ENCODE measurements at regions not wholly inside any gene's neighbourhood (a gene's known extent, or its start where the extent isn't known, plus 50 kb on each side); places are given as distances from the start of the nearest gene placed in this dataset.

DNA sequence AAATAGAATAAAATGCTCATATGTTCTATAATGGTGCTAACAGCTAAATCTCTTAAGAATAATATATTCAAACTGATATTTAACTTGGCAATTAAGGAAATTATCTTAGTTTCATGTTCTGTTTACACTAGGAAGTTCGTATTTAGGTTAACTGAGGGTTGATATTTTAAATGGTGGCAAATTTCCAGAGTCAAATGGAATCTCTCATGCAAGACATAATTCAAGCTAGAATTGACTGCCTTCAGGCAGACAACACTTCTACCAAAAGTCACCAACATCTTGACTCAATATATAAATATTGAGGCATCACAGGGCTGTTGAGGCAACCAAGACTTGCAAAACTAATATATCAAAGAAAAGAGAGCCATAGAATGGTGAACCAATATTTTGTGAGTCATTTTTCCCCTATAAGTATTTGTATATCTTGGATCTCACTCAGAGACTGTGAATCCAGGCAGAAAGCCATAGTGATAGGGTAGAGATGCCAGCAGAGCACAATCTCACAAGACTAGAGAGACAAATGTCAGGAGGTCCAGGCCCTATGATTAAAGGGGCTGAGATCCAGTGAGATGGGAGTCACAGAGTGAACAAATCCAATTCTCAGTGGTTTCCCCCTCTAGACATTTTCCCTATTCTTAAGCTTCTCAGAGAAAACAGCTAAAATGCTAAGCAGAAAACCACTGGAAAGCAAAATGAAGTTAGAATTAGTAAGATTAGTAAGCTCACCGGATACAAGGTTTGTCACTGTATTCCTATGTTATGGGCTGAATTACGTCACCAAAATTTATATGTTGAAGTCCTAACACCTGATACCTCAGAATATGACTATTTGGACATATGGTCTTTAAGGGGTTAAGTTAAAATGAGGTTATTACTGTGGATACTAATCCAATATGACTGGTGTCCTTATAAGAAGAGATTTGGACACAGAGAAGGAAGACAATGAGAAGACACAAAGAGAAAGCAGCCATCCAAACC is 358.2 kb upstream of the UBE2E3 start:
- no peak overlapping the region for H3K4me3 ChIP-seq (ENCODE audit: low read depth in 2 of 2, low read length in 1 of 2)
- no peaks in the 10 kb centered on the region; a peak in 1 of 4 replicates for H3K4me1 ChIP-seq (ENCODE audit: control insufficient read depth in 1 of 2, insufficient read depth in 2 of 2, low read depth in 1 of 2, low read length in 1 of 2)
- no peak for DNase-seq
- TF ChIP-seq TEAD4 (IDR thresholded peaks at IDR 0.05; ENCODE audit: borderline replicate concordance, insufficient read depth): no peak
- no peak for TF ChIP-seq RFX5 (IDR thresholded peaks at IDR 0.05; ENCODE audit: low read length)
- TF ChIP-seq, protein P1, sequence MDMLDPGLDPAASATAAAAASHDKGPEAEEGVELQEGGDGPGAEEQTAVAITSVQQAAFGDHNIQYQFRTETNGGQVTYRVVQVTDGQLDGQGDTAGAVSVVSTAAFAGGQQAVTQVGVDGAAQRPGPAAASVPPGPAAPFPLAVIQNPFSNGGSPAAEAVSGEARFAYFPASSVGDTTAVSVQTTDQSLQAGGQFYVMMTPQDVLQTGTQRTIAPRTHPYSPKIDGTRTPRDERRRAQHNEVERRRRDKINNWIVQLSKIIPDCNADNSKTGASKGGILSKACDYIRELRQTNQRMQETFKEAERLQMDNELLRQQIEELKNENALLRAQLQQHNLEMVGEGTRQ (IDR thresholded peaks at IDR 0.05; ENCODE audit: borderline replicate concordance, low read depth, low read length): no peak
- no peak for TF ChIP-seq POLR2AphosphoS5 (IDR thresholded peaks at IDR 0.05; ENCODE audit: low read depth, low read length)
- no peak for TF ChIP-seq SMC3 (IDR thresholded peaks at IDR 0.05; ENCODE audit: low read depth, low read length)
- TF ChIP-seq GATA2 (CRISPR knock-in tag; IDR thresholded peaks at IDR 0.05): no peak
- no peak for TF ChIP-seq RCOR1 (IDR thresholded peaks at IDR 0.05; ENCODE audit: low read length)
- no peak for TF ChIP-seq SIN3A (IDR thresholded peaks at IDR 0.05; ENCODE audit: borderline replicate concordance, low read depth, low read length)
- no peak for TF ChIP-seq FOXJ3 (CRISPR knock-in tag; IDR thresholded peaks at IDR 0.05)
- TF ChIP-seq, protein P2, sequence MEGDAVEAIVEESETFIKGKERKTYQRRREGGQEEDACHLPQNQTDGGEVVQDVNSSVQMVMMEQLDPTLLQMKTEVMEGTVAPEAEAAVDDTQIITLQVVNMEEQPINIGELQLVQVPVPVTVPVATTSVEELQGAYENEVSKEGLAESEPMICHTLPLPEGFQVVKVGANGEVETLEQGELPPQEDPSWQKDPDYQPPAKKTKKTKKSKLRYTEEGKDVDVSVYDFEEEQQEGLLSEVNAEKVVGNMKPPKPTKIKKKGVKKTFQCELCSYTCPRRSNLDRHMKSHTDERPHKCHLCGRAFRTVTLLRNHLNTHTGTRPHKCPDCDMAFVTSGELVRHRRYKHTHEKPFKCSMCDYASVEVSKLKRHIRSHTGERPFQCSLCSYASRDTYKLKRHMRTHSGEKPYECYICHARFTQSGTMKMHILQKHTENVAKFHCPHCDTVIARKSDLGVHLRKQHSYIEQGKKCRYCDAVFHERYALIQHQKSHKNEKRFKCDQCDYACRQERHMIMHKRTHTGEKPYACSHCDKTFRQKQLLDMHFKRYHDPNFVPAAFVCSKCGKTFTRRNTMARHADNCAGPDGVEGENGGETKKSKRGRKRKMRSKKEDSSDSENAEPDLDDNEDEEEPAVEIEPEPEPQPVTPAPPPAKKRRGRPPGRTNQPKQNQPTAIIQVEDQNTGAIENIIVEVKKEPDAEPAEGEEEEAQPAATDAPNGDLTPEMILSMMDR (IDR thresholded peaks at IDR 0.05): no peak
- TF ChIP-seq RXRA (IDR thresholded peaks at IDR 0.05; ENCODE audit: borderline replicate concordance, low read depth): 0 out of 2 replicates have a peak, but pooled peaks have one; percentile 2
- TF ChIP-seq, protein P3, sequence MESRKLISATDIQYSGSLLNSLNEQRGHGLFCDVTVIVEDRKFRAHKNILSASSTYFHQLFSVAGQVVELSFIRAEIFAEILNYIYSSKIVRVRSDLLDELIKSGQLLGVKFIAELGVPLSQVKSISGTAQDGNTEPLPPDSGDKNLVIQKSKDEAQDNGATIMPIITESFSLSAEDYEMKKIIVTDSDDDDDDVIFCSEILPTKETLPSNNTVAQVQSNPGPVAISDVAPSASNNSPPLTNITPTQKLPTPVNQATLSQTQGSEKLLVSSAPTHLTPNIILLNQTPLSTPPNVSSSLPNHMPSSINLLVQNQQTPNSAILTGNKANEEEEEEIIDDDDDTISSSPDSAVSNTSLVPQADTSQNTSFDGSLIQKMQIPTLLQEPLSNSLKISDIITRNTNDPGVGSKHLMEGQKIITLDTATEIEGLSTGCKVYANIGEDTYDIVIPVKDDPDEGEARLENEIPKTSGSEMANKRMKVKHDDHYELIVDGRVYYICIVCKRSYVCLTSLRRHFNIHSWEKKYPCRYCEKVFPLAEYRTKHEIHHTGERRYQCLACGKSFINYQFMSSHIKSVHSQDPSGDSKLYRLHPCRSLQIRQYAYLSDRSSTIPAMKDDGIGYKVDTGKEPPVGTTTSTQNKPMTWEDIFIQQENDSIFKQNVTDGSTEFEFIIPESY (IDR thresholded peaks at IDR 0.05; ENCODE audit: borderline replicate concordance, low read depth): no peak
- TF ChIP-seq, protein P4, sequence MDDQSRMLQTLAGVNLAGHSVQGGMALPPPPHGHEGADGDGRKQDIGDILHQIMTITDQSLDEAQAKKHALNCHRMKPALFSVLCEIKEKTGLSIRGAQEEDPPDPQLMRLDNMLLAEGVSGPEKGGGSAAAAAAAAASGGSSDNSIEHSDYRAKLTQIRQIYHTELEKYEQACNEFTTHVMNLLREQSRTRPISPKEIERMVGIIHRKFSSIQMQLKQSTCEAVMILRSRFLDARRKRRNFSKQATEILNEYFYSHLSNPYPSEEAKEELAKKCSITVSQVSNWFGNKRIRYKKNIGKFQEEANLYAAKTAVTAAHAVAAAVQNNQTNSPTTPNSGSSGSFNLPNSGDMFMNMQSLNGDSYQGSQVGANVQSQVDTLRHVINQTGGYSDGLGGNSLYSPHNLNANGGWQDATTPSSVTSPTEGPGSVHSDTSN (IDR thresholded peaks at IDR 0.05): peak; percentile 28; the same call in 1 of the 2 replicates
- 0 out of 2 replicates have a peak, but pooled peaks have one; percentile 12 for TF ChIP-seq FOXM1 (IDR thresholded peaks at IDR 0.05; ENCODE audit: low read depth)
- no peak for TF ChIP-seq YY1 (IDR thresholded peaks at IDR 0.05; ENCODE audit: low read depth)
- TF ChIP-seq TAF1 (IDR thresholded peaks at IDR 0.05; ENCODE audit: borderline replicate concordance, low read depth, low read length): no peak
- 0 out of 4 replicates have a peak, but pooled peaks of 1 of the 2 experiments have one; percentile 6 for TF ChIP-seq EP300 (IDR thresholded peaks at IDR 0.05; ENCODE audit: borderline replicate concordance in 1 of 2, low read depth in 1 of 2, low read length in 1 of 2)
- TF ChIP-seq NRF1 (IDR thresholded peaks at IDR 0.05; ENCODE audit: low read depth, low read length): no peak
- peak; percentile 18; the same call in 1 of the 2 replicates for TF ChIP-seq NFIC (IDR thresholded peaks at IDR 0.05; ENCODE audit: borderline replicate concordance)
- TF ChIP-seq MEF2A (IDR thresholded peaks at IDR 0.05; ENCODE audit: borderline replicate concordance, low read depth): no peak
- TF ChIP-seq TCF12 (IDR thresholded peaks at IDR 0.05): peak; percentile 48
- TF ChIP-seq, protein P5, sequence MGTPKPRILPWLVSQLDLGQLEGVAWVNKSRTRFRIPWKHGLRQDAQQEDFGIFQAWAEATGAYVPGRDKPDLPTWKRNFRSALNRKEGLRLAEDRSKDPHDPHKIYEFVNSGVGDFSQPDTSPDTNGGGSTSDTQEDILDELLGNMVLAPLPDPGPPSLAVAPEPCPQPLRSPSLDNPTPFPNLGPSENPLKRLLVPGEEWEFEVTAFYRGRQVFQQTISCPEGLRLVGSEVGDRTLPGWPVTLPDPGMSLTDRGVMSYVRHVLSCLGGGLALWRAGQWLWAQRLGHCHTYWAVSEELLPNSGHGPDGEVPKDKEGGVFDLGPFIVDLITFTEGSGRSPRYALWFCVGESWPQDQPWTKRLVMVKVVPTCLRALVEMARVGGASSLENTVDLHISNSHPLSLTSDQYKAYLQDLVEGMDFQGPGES (IDR thresholded peaks at IDR 0.05; ENCODE audit: low read depth, low read length): no peak
- TF ChIP-seq MXI1 (IDR thresholded peaks at IDR 0.05; ENCODE audit: low read depth, low read length): no peak
- 0 out of 2 replicates have a peak, but pooled peaks have one; percentile 8 for TF ChIP-seq JUND (IDR thresholded peaks at IDR 0.05)
- TF ChIP-seq CHD2 (IDR thresholded peaks at IDR 0.05; ENCODE audit: low read length, partially characterized antibody): no peak
- H3F3A ChIP-seq (replicated peaks; ENCODE audit: insufficient read depth): peaks cover 18% of the 10 kb centered on the region
- peak overlapping the region in 1 of 2 experiments; percentile 66; a peak in 2 of 4 replicates for H3K27ac ChIP-seq (ENCODE audit: low read depth in 2 of 2, low read length in 1 of 2)
- H3K9ac ChIP-seq: no peak overlapping the region
- no peaks in the 10 kb centered on the region for H3K9me3 ChIP-seq
- 81% methylated on average over 3 of the region's 3 CpGs for WGBS (ENCODE audit: low lambda C conversion rate)
- ChIA-PET CTCF (no interaction called here), POLR2A (no interaction called here)
- H3K79me2 ChIP-seq (ENCODE audit: insufficient read depth): no peaks in the 10 kb centered on the region
- no peaks in the 10 kb centered on the region for H3K36me3 ChIP-seq (replicated peaks in 1 of 2; ENCODE audit: control insufficient read depth in 1 of 2, insufficient read depth in 2 of 2, low read length in 1 of 2)
- no peaks in the 10 kb centered on the region for H3K27me3 ChIP-seq (ENCODE audit: insufficient read depth)
- no peaks in the 10 kb centered on the region for H3K9me2 ChIP-seq
- H4K20me1 ChIP-seq (ENCODE audit: insufficient read depth): no peaks in the 10 kb centered on the region
- H3K4me2 ChIP-seq: no peak overlapping the region
- no peak overlapping the region for H2AFZ ChIP-seq (ENCODE audit: low read depth)

Measured in SK-N-SH (cell line).